PC-3 (cell line): ENCODE measurements at regions not wholly inside any gene's neighbourhood (a gene's known extent, or its start where the extent isn't known, plus 50 kb on each side); places are given as distances from the start of the nearest gene placed in this dataset.
"Not testable (repeated sequence)": the region's sequence is repeated elsewhere in the genome, so short reads cannot be mapped to it uniquely, and the experiment has no call there.

ENCODE experiments used
- CTCF ChIP-seq: fragments of 300-600 bp; sonication (generic); conservative IDR thresholded peaks from 2 replicates; pipeline ENCODE4 v1.5.1; 2017; ENCODE audit warnings: antibody characterized with exemption, low read depth, mild to moderate bottlenecking, low read length
- EZH2 ChIP-seq: fragments of 300-600 bp; sonication (generic); IDR thresholded peaks from one replicate; pipeline ENCODE4 v1.6.1; 2017; ENCODE audit warnings: antibody characterized with exemption, mild to moderate bottlenecking, low read length; ENCODE audit not compliant: unreplicated experiment
- EZH2phosphoT487 ChIP-seq: fragments of 300-600 bp; sonication (generic); IDR thresholded peaks from 2 replicates; pipeline ENCODE4 v1.6.1; 2018; ENCODE audit warnings: mild to moderate bottlenecking, antibody characterized with exemption, low read length, borderline replicate concordance

- TF ChIP-seq CTCF, EZH2, EZH2phosphoT487: not testable (repeated sequence)
These were observed 1352.2 kb upstream of the CDH18 start for GRCh38 chr5:21340233-21340632.
